HG03066 (cell line): ENCODE measurements at regions not wholly inside any gene's neighbourhood (a gene's known extent, or its start where the extent isn't known, plus 50 kb on each side); places are given as distances from the start of the nearest gene placed in this dataset.
"Not testable (repeated sequence)": the region's sequence is repeated elsewhere in the genome, so short reads cannot be mapped to it uniquely, and the experiment has no call there.

Experiments
- ATAC-seq: cut with Tn5 transposase; IDR thresholded peaks from one replicate; pipeline ENCODE4 v1.9.1; 2021; ENCODE audit warnings: low read depth; ENCODE audit not compliant: unreplicated experiment

GRCh38 chr9:25845867-25846266 is 167.6 kb upstream of the TUSC1 start:
- ATAC-seq: no peak

- ATAC-seq: no peak
Observed at GRCh38 chr9:25830381-25830780, 152.1 kb upstream of the TUSC1 start.

- no peak for ATAC-seq
Observed at GRCh38 chr9:25827626-25828025, 149.4 kb upstream of the TUSC1 start.

GRCh38 chr9:25816439-25816838 is 138.2 kb upstream of the TUSC1 start:
- no peak for ATAC-seq

GRCh38 chr9:25814023-25814422 is 135.8 kb upstream of the TUSC1 start:
- no peak for ATAC-seq

GRCh38 chr9:25813478-25813877 is 135.2 kb upstream of the TUSC1 start:
- no peak for ATAC-seq

GRCh38 chr9:25808554-25808953 is 130.3 kb upstream of the TUSC1 start:
- no peak for ATAC-seq

- ATAC-seq: no peak
Observed at GRCh38 chr9:25804856-25805255, 126.6 kb upstream of the TUSC1 start.

GRCh38 chr9:25801989-25802388 is 123.7 kb upstream of the TUSC1 start:
- not testable (repeated sequence) for ATAC-seq

- no peak for ATAC-seq
Observed at GRCh38 chr9:25773805-25774204, 95.6 kb upstream of the TUSC1 start.

GRCh38 chr9:25755951-25756350 is 77.7 kb upstream of the TUSC1 start:
- ATAC-seq: no peak

- ATAC-seq: no peak
Observed at GRCh38 chr9:25752398-25752797, 74.2 kb upstream of the TUSC1 start.

- ATAC-seq: no peak
Observed at GRCh38 chr9:25742256-25742655, 64.0 kb upstream of the TUSC1 start.

- ATAC-seq: no peak
Observed at GRCh38 chr9:25733336-25733982, 55.2 kb upstream of the TUSC1 start.

- not testable (repeated sequence) for ATAC-seq
Observed at GRCh38 chr9:25731895-25732794, 53.9 kb upstream of the TUSC1 start.
